ENCODE measurements at regions not wholly inside any gene's neighbourhood (a gene's known extent, or its start where the extent isn't known, plus 50 kb on each side); places are given as distances from the start of the nearest gene placed in this dataset.

DNA sequence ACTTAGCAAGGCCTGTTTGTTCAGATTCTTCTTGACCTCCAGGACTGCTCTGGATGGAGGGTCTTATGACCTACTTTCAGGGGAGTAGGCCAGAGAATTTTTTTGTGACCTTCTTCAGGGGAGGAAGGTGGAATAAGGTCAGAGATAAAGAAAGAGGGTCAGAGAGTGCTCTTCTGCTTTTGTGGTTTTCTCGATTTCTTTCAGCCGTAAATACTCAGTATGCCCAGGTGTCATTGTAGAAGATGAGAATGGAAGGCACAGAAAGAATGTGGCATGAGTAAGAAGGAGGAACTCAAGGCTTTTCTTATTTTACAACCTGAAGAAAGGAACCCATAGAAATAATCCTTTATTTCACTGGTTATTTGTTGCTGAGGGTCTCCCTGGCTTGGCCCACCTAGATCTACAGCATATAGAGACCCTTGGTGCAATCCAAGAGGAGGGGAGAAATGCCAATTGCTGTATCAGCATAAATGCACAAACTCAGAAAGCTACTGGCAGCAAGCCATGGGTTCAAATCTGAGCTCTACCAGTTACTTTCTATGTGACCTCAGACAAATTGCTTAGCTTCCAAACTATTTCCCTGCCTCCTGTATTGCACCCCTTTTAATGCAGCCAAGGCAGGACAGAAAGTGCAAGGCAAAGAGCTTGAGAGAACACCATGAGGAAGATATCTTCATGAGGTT lies 68.0 kb downstream of the OLIG3 start:
- Mint-ChIP-seq H3K4me1 (peaks cover 38% of the 10 kb centered on the region), H3K27ac (no peak overlapping the region), H3K27me3 (ENCODE audit: low read depth) (no peaks in the 10 kb centered on the region; the same call in 1 of the 2 replicates), H3K9me3 (peaks cover 5% of the 10 kb centered on the region; the same call in 1 of the 2 replicates), H3K36me3 (peaks cover 3% of the 10 kb centered on the region; the same call in 1 of the 2 replicates), H3K4me3 (no peak overlapping the region)
- TF ChIP-seq RORB (CRISPR knock-in tag; IDR thresholded peaks at IDR 0.05): no peak
- no peak for TF ChIP-seq NR3C1 (CRISPR knock-in tag; conservative IDR thresholded peaks at IDR 0.05; ENCODE audit: low read depth)
- TF ChIP-seq, protein P1, sequence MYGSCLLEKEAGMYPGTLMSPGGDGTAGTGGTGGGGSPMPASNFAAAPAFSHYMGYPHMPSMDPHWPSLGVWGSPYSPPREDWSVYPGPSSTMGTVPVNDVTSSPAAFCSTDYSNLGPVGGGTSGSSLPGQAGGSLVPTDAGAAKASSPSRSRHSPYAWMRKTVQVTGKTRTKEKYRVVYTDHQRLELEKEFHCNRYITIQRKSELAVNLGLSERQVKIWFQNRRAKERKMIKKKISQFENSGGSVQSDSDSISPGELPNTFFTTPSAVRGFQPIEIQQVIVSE (CRISPR knock-in tag; IDR thresholded peaks at IDR 0.05; ENCODE audit: borderline replicate concordance): no peak
- TF ChIP-seq, protein P2, sequence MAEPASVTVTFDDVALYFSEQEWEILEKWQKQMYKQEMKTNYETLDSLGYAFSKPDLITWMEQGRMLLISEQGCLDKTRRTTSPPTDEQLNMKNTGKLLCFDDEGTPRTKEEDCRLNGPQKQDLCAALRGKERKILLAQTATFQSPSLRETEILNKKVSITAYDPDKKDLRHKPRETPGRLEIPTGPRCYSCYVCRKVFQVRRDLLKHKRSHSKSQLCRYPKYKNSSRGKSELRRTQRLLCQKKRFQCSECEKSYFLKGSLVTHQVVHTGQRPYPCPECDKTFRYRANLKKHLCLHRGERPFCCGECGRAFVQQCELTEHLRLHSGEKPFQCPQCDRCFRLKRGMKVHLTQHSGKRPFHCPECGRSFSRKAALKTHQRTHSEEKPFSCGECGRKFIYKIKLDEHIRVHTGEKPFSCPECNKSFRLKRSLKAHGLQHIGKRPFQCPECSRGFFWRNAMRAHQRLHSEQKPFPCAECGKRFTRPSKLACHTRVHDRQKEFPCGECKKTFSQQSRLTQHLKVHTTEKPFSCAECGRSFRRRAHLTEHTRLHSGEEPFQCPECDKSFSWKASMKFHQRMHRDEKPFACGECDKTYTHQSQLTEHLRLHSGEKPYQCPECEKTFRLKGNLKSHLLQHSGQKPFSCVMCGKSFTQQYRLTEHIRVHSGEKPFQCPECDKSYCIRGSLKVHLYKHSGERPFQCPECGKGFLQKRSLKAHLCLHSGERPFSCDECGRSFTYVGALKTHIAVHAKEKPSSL (CRISPR knock-in tag; conservative IDR thresholded peaks at IDR 0.05): no peak
- TF ChIP-seq, protein P3, sequence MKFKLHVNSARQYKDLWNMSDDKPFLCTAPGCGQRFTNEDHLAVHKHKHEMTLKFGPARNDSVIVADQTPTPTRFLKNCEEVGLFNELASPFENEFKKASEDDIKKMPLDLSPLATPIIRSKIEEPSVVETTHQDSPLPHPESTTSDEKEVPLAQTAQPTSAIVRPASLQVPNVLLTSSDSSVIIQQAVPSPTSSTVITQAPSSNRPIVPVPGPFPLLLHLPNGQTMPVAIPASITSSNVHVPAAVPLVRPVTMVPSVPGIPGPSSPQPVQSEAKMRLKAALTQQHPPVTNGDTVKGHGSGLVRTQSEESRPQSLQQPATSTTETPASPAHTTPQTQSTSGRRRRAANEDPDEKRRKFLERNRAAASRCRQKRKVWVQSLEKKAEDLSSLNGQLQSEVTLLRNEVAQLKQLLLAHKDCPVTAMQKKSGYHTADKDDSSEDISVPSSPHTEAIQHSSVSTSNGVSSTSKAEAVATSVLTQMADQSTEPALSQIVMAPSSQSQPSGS (CRISPR knock-in tag; IDR thresholded peaks at IDR 0.05; ENCODE audit: borderline replicate concordance, low read depth): no peak
- TF ChIP-seq MYBL2 (CRISPR knock-in tag; IDR thresholded peaks at IDR 0.05): no peak
- TF ChIP-seq, protein P4, sequence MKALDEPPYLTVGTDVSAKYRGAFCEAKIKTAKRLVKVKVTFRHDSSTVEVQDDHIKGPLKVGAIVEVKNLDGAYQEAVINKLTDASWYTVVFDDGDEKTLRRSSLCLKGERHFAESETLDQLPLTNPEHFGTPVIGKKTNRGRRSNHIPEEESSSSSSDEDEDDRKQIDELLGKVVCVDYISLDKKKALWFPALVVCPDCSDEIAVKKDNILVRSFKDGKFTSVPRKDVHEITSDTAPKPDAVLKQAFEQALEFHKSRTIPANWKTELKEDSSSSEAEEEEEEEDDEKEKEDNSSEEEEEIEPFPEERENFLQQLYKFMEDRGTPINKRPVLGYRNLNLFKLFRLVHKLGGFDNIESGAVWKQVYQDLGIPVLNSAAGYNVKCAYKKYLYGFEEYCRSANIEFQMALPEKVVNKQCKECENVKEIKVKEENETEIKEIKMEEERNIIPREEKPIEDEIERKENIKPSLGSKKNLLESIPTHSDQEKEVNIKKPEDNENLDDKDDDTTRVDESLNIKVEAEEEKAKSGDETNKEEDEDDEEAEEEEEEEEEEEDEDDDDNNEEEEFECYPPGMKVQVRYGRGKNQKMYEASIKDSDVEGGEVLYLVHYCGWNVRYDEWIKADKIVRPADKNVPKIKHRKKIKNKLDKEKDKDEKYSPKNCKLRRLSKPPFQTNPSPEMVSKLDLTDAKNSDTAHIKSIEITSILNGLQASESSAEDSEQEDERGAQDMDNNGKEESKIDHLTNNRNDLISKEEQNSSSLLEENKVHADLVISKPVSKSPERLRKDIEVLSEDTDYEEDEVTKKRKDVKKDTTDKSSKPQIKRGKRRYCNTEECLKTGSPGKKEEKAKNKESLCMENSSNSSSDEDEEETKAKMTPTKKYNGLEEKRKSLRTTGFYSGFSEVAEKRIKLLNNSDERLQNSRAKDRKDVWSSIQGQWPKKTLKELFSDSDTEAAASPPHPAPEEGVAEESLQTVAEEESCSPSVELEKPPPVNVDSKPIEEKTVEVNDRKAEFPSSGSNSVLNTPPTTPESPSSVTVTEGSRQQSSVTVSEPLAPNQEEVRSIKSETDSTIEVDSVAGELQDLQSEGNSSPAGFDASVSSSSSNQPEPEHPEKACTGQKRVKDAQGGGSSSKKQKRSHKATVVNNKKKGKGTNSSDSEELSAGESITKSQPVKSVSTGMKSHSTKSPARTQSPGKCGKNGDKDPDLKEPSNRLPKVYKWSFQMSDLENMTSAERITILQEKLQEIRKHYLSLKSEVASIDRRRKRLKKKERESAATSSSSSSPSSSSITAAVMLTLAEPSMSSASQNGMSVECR (CRISPR knock-in tag; IDR thresholded peaks at IDR 0.05; ENCODE audit: borderline replicate concordance): no peak
- TF ChIP-seq, protein P5, sequence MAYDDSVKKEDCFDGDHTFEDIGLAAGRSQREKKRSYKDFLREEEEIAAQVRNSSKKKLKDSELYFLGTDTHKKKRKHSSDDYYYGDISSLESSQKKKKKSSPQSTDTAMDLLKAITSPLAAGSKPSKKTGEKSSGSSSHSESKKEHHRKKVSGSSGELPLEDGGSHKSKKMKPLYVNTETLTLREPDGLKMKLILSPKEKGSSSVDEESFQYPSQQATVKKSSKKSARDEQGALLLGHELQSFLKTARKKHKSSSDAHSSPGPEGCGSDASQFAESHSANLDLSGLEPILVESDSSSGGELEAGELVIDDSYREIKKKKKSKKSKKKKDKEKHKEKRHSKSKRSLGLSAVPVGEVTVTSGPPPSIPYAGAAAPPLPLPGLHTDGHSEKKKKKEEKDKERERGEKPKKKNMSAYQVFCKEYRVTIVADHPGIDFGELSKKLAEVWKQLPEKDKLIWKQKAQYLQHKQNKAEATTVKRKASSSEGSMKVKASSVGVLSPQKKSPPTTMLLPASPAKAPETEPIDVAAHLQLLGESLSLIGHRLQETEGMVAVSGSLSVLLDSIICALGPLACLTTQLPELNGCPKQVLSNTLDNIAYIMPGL (CRISPR knock-in tag; IDR thresholded peaks at IDR 0.05): no peak
- POLR2A ChIA-PET: no interaction called here
- CTCF ChIA-PET: no interaction called here
- DNase-seq (ENCODE audit: low spot score): no peak
- ATAC-seq: no peak

DNA sequence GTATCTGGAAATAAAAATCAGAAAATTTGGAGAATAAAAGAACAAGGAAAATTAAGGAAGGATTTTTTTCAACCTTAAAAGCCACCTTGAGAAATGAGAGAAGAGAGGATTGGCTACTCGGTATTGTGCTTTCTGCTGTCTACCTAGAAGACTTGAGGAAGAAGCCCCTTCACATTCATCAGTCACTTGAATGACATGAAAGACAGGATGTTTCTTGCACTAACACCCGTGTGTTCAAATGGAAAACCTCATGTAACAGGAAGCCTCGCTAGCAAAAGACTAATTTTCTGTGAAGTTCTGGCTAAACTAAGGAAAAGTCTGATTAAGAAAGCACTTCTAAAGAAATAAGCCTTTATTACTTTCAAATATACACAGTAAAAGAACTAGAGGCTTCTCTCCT lies 69.9 kb downstream of the OLIG3 start:
- Mint-ChIP-seq H3K27ac (peak overlapping the region; percentile 89), H3K4me1 (peaks cover 38% of the 10 kb centered on the region), H3K36me3 (peaks cover 3% of the 10 kb centered on the region; the same call in 1 of the 2 replicates), H3K9me3 (peaks cover 5% of the 10 kb centered on the region; the same call in 1 of the 2 replicates), H3K4me3 (peak overlapping the region; percentile 38), H3K27me3 (ENCODE audit: low read depth) (no peaks in the 10 kb centered on the region; the same call in 1 of the 2 replicates)
- ChIA-PET POLR2A (no interaction called here), CTCF (interaction anchor here (0.7 to 1.5 kb wide), 3 partner anchors 9 to 202 kb away, joined by 3 to 7 read pairs (median 4); no protein-coding TSS in a partner anchor)
- ATAC-seq (0 out of 2 replicates have a peak, but pooled peaks have one; percentile 6), DNase-seq (ENCODE audit: low spot score) (no peak)
- TF ChIP-seq, protein P6, sequence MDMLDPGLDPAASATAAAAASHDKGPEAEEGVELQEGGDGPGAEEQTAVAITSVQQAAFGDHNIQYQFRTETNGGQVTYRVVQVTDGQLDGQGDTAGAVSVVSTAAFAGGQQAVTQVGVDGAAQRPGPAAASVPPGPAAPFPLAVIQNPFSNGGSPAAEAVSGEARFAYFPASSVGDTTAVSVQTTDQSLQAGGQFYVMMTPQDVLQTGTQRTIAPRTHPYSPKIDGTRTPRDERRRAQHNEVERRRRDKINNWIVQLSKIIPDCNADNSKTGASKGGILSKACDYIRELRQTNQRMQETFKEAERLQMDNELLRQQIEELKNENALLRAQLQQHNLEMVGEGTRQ (CRISPR knock-in tag; IDR thresholded peaks at IDR 0.05): no peak
- TF ChIP-seq, protein P7, sequence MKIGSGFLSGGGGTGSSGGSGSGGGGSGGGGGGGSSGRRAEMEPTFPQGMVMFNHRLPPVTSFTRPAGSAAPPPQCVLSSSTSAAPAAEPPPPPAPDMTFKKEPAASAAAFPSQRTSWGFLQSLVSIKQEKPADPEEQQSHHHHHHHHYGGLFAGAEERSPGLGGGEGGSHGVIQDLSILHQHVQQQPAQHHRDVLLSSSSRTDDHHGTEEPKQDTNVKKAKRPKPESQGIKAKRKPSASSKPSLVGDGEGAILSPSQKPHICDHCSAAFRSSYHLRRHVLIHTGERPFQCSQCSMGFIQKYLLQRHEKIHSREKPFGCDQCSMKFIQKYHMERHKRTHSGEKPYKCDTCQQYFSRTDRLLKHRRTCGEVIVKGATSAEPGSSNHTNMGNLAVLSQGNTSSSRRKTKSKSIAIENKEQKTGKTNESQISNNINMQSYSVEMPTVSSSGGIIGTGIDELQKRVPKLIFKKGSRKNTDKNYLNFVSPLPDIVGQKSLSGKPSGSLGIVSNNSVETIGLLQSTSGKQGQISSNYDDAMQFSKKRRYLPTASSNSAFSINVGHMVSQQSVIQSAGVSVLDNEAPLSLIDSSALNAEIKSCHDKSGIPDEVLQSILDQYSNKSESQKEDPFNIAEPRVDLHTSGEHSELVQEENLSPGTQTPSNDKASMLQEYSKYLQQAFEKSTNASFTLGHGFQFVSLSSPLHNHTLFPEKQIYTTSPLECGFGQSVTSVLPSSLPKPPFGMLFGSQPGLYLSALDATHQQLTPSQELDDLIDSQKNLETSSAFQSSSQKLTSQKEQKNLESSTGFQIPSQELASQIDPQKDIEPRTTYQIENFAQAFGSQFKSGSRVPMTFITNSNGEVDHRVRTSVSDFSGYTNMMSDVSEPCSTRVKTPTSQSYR (CRISPR knock-in tag; IDR thresholded peaks at IDR 0.05): no peak
- TF ChIP-seq NR3C1 (CRISPR knock-in tag; conservative IDR thresholded peaks at IDR 0.05; ENCODE audit: low read depth) (no peak), SP1 (CRISPR knock-in tag; conservative IDR thresholded peaks at IDR 0.05) (no peak), ZNF138 (CRISPR knock-in tag; conservative IDR thresholded peaks at IDR 0.05) (no peak), MXD4 (CRISPR knock-in tag; IDR thresholded peaks at IDR 0.05; ENCODE audit: borderline replicate concordance) (no peak)
- TF ChIP-seq, protein P1 (CRISPR knock-in tag; IDR thresholded peaks at IDR 0.05; ENCODE audit: borderline replicate concordance): no peak
- TF ChIP-seq, protein P8, sequence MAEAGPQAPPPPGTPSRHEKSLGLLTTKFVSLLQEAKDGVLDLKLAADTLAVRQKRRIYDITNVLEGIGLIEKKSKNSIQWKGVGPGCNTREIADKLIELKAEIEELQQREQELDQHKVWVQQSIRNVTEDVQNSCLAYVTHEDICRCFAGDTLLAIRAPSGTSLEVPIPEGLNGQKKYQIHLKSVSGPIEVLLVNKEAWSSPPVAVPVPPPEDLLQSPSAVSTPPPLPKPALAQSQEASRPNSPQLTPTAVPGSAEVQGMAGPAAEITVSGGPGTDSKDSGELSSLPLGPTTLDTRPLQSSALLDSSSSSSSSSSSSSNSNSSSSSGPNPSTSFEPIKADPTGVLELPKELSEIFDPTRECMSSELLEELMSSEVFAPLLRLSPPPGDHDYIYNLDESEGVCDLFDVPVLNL (CRISPR knock-in tag; IDR thresholded peaks at IDR 0.05; ENCODE audit: borderline replicate concordance, low read depth): no peak
